OCI-LY3 (cell line): ENCODE measurements at regions not wholly inside any gene's neighbourhood (a gene's known extent, or its start where the extent isn't known, plus 50 kb on each side); places are given as distances from the start of the nearest gene placed in this dataset.

Source experiments
- H2AFZ ChIP-seq: fragments of 200-600, 300-600 bp; shearing (Covaris generic); 2 replicates; pipeline ENCODE4 v1.6.0; 2014; ENCODE audit warnings: antibody characterized with exemption, low read depth, low read length
- H3K27ac ChIP-seq: fragments of 200-600, 300-600 bp; sonication (generic); 2 replicates; pipeline ENCODE4 v1.5.1; 2014; ENCODE audit warnings: mild to moderate bottlenecking, low read length, moderate library complexity, mixed read lengths
- H3K27me3 ChIP-seq: fragments of 200-600, 300-600 bp; sonication (generic); 2 replicates; pipeline ENCODE4 v1.6.1; 2014; ENCODE audit warnings: low read depth, low read length, mixed read lengths
- H3K36me3 ChIP-seq: fragments of 200-600, 300-600 bp; sonication (generic); replicated peaks from 2 replicates; pipeline ENCODE3; 2014; ENCODE audit warnings: low read depth, low read length, mixed read lengths
- H3K4me1 ChIP-seq: fragments of 300-600, 200-600 bp; sonication (generic); 2 replicates; pipeline ENCODE4 v1.6.1; 2014; ENCODE audit warnings: low read length, mixed read lengths
- H3K4me2 ChIP-seq: fragments of 200-600, 300-600 bp; sonication (generic); 2 replicates; pipeline ENCODE4 v1.6.1; 2014; ENCODE audit warnings: low read length, mixed read lengths
- H3K4me3 ChIP-seq: fragments of 300-600, 200-600 bp; sonication (generic); 2 replicates; pipeline ENCODE4 v1.5.1; 2014; ENCODE audit warnings: antibody characterized with exemption, mild to moderate bottlenecking, low read length, moderate library complexity
- H3K79me2 ChIP-seq: fragments of 300-600, 200-600 bp; shearing (Covaris generic); 2 replicates; pipeline ENCODE4 v1.6.1; 2014; ENCODE audit warnings: mild to moderate bottlenecking, low read length, mixed read lengths
- H3K9ac ChIP-seq: fragments of 300-600, 200-600 bp; shearing (Covaris generic); 2 replicates; pipeline ENCODE4 v1.6.0; 2014; ENCODE audit warnings: mild to moderate bottlenecking, low read length, moderate library complexity
- H3K9me3 ChIP-seq: fragments of 200-600, 300-600 bp; shearing (Covaris generic); 2 replicates; pipeline ENCODE4 v1.6.1; 2014; ENCODE audit warnings: low read length, mixed read lengths; ENCODE audit not compliant: insufficient read depth
- H4K20me1 ChIP-seq: fragments of 200-600, 300-600 bp; sonication (generic); 2 replicates; pipeline ENCODE4 v1.6.1; 2016; ENCODE audit warnings: low read length, mixed read lengths; ENCODE audit not compliant: insufficient read depth
- EZH2phosphoT487 ChIP-seq: fragments of 200-600 bp; shearing (Covaris generic); IDR thresholded peaks from 2 replicates; pipeline ENCODE4 v1.6.1; 2018; ENCODE audit warnings: antibody characterized with exemption, mixed run types, low read depth
- TF ChIP-seq, protein P1 (sequence below): fragments of 200-600, 300-600 bp; sonication (generic); IDR thresholded peaks from 2 replicates; pipeline ENCODE4 v1.5.1; 2014; ENCODE audit warnings: antibody characterized with exemption, low read length, low read depth

- H3K27me3 ChIP-seq = 0 out of 2 replicates have a peak, but pooled peaks cover 5% of the 10 kb centered on the region
- no peak overlapping the region for H3K9ac ChIP-seq
- no peak overlapping the region for H3K4me2 ChIP-seq
- TF ChIP-seq EZH2phosphoT487 = no peak
- TF ChIP-seq, protein P1, sequence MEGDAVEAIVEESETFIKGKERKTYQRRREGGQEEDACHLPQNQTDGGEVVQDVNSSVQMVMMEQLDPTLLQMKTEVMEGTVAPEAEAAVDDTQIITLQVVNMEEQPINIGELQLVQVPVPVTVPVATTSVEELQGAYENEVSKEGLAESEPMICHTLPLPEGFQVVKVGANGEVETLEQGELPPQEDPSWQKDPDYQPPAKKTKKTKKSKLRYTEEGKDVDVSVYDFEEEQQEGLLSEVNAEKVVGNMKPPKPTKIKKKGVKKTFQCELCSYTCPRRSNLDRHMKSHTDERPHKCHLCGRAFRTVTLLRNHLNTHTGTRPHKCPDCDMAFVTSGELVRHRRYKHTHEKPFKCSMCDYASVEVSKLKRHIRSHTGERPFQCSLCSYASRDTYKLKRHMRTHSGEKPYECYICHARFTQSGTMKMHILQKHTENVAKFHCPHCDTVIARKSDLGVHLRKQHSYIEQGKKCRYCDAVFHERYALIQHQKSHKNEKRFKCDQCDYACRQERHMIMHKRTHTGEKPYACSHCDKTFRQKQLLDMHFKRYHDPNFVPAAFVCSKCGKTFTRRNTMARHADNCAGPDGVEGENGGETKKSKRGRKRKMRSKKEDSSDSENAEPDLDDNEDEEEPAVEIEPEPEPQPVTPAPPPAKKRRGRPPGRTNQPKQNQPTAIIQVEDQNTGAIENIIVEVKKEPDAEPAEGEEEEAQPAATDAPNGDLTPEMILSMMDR = no peak
- H4K20me1 ChIP-seq = no peaks in the 10 kb centered on the region
- H3K36me3 ChIP-seq = no peaks in the 10 kb centered on the region
- H3K4me3 ChIP-seq = no peak overlapping the region
- H2AFZ ChIP-seq = no peak overlapping the region
- H3K27ac ChIP-seq = no peak overlapping the region
- H3K4me1 ChIP-seq = no peaks in the 10 kb centered on the region
- H3K79me2 ChIP-seq = no peaks in the 10 kb centered on the region
- H3K9me3 ChIP-seq = no peaks in the 10 kb centered on the region
Observed at GRCh38 chr1:234716908-234717375, 107.0 kb upstream of the IRF2BP2 start.

- no peak overlapping the region for H3K4me2 ChIP-seq
- H3K4me3 ChIP-seq = no peak overlapping the region
- H2AFZ ChIP-seq = no peak overlapping the region
- H3K9ac ChIP-seq = no peak overlapping the region
- no peaks in the 10 kb centered on the region for H3K4me1 ChIP-seq
- no peaks in the 10 kb centered on the region for H4K20me1 ChIP-seq
- H3K9me3 ChIP-seq = no peaks in the 10 kb centered on the region
- no peaks in the 10 kb centered on the region for H3K27me3 ChIP-seq
- H3K36me3 ChIP-seq = no peaks in the 10 kb centered on the region
- H3K27ac ChIP-seq = no peak overlapping the region
- no peak for TF ChIP-seq EZH2phosphoT487
- TF ChIP-seq, protein P1 = no peak
- H3K79me2 ChIP-seq = no peaks in the 10 kb centered on the region
Observed at GRCh38 chr1:234715252-234716014, 105.5 kb upstream of the IRF2BP2 start.

- no peak overlapping the region for H3K4me2 ChIP-seq
- no peak overlapping the region for H3K9ac ChIP-seq
- no peaks in the 10 kb centered on the region for H3K27me3 ChIP-seq
- no peak overlapping the region for H3K27ac ChIP-seq
- H2AFZ ChIP-seq = no peak overlapping the region
- no peaks in the 10 kb centered on the region for H3K36me3 ChIP-seq
- no peaks in the 10 kb centered on the region for H4K20me1 ChIP-seq
- H3K9me3 ChIP-seq = no peaks in the 10 kb centered on the region
- H3K4me1 ChIP-seq = no peaks in the 10 kb centered on the region
- H3K79me2 ChIP-seq = no peaks in the 10 kb centered on the region
- no peak for TF ChIP-seq EZH2phosphoT487
- TF ChIP-seq, protein P1 = no peak
- no peak overlapping the region for H3K4me3 ChIP-seq
Observed at GRCh38 chr1:234713859-234714258, 103.9 kb upstream of the IRF2BP2 start.

GRCh38 chr1:234713440-234713839 lies 103.5 kb upstream of the IRF2BP2 start:
- no peaks in the 10 kb centered on the region for H3K79me2 ChIP-seq
- no peak overlapping the region for H3K9ac ChIP-seq
- no peak overlapping the region for H3K4me2 ChIP-seq
- no peak overlapping the region for H2AFZ ChIP-seq
- H3K27ac ChIP-seq = no peak overlapping the region
- no peaks in the 10 kb centered on the region for H3K36me3 ChIP-seq
- H3K4me3 ChIP-seq = no peak overlapping the region
- H4K20me1 ChIP-seq = no peaks in the 10 kb centered on the region
- H3K27me3 ChIP-seq = no peaks in the 10 kb centered on the region
- H3K9me3 ChIP-seq = no peaks in the 10 kb centered on the region; the same call in 1 of the 2 replicates
- H3K4me1 ChIP-seq = no peaks in the 10 kb centered on the region
- no peak for TF ChIP-seq EZH2phosphoT487
- TF ChIP-seq, protein P1 = no peak
